IMR-90 (cell line): ENCODE measurements at regions not wholly inside any gene's neighbourhood (a gene's known extent, or its start where the extent isn't known, plus 50 kb on each side); places are given as distances from the start of the nearest gene placed in this dataset.

Experiments used
- ATAC-seq: fragments of 200-7000 bp; cut with Tn5 transposase; 2 replicates; pipeline ENCODE4 v1.9.1; 2020; ENCODE audit warnings: low read depth, mild to moderate bottlenecking, moderate library complexity
- BruUV-seq: library from RNA; stranded (reverse); fragments of 400-500 nt; replicated peaks from 2 replicates; lab custom pipeline; 2021; lab: Mats Ljungman, UMichigan
- CTCF ChIA-PET: fragments of 300-600 bp; formaldehyde crosslinking; extraction: SDS; loops from one replicate; lab custom pipeline; 2021; ENCODE audit warnings: antibody characterized with exemption; lab: Yijun Ruan, JAX
- POLR2A ChIA-PET: fragments of 300-600 bp; sonication (Branson Sonifier 250); formaldehyde crosslinking; loops from one replicate; lab custom pipeline; 2022; ENCODE audit warnings: antibody characterized with exemption; ENCODE audit not compliant: unreplicated experiment; lab: Charles Lee
- DNase-seq: peaks from one replicate; pipeline ENCODE4 v3.0.0; 2013
- H2AFZ ChIP-seq: replicated peaks from 2 replicates; pipeline ENCODE3; 2013; ENCODE audit warnings: low read length, mild to moderate bottlenecking; ENCODE audit not compliant: poor library complexity
- H2AK5ac ChIP-seq: 2 replicates; pipeline ENCODE4 v1.6.1; 2013; ENCODE audit warnings: low read depth, low read length, inconsistent platforms
- H2AK9ac ChIP-seq: replicated peaks from 2 replicates; pipeline ENCODE3; 2013; ENCODE audit warnings: mild to moderate bottlenecking, low read depth, low read length, moderate library complexity; ENCODE audit not compliant: poor library complexity
- H2BK120ac ChIP-seq: 2 replicates; pipeline ENCODE4 v1.6.1; 2013; ENCODE audit warnings: low read depth, low read length, inconsistent platforms
- H2BK15ac ChIP-seq: 3 replicates; pipeline ENCODE4 v1.6.1; 2013; ENCODE audit warnings: low read depth, low read length, inconsistent platforms
- H2BK20ac ChIP-seq: 2 replicates; pipeline ENCODE4 v1.6.1; 2013; ENCODE audit warnings: low read depth, mild to moderate bottlenecking, inconsistent platforms, low read length, moderate library complexity
- H2BK5ac ChIP-seq: 2 replicates; pipeline ENCODE4 v1.6.1; 2013; ENCODE audit warnings: mild to moderate bottlenecking, low read depth, low read length, inconsistent platforms; ENCODE audit not compliant: poor library complexity, severe bottlenecking
- H3K14ac ChIP-seq: replicated peaks from 2 replicates; pipeline ENCODE4 v1.6.1; 2013; ENCODE audit warnings: low read depth, low read length, inconsistent platforms
- H3K18ac ChIP-seq: 2 replicates; pipeline ENCODE4 v1.6.1; 2013; ENCODE audit warnings: low read depth, low read length, control low read depth
- H3K23ac ChIP-seq: 2 replicates; pipeline ENCODE4 v1.6.1; 2013; ENCODE audit warnings: low read depth, low read length, inconsistent platforms
- H3K27ac ChIP-seq: 2 replicates; pipeline ENCODE4 v1.5.1; 2013; ENCODE audit warnings: mild to moderate bottlenecking, control low read depth, low read length; ENCODE audit not compliant: insufficient read depth
- H3K27me3 ChIP-seq: 2 replicates; pipeline ENCODE4 v1.6.1; 2013; ENCODE audit warnings: low read length; ENCODE audit not compliant: control insufficient read depth, insufficient read depth
- H3K36me3 ChIP-seq: 2 replicates; pipeline ENCODE4 v1.6.1; 2013; ENCODE audit warnings: low read length, mixed read lengths; ENCODE audit not compliant: control insufficient read depth, insufficient read depth
- H3K4ac ChIP-seq: 2 replicates; pipeline ENCODE4 v1.6.1; 2013; ENCODE audit warnings: low read depth, low read length, inconsistent platforms
- H3K4me1 ChIP-seq: 2 replicates; pipeline ENCODE4 v1.6.1; 2013; ENCODE audit warnings: low read length, mixed read lengths; ENCODE audit not compliant: control insufficient read depth, insufficient read depth
- H3K4me2 ChIP-seq: 2 replicates; pipeline ENCODE4 v1.6.1; 2013; ENCODE audit warnings: low read depth, mild to moderate bottlenecking, control low read depth, low read length, moderate library complexity
- H3K4me3 ChIP-seq: 2 replicates; pipeline ENCODE4 v1.5.1; 2013; ENCODE audit warnings: low read depth, mild to moderate bottlenecking, control low read depth, low read length, moderate library complexity; ENCODE audit not compliant: insufficient read depth
- H3K56ac ChIP-seq: 2 replicates; pipeline ENCODE4 v1.6.1; 2013; ENCODE audit warnings: low read length, inconsistent platforms; ENCODE audit not compliant: insufficient read depth; ENCODE audit errors: extremely low read depth
- H3K79me1 ChIP-seq, 2 experiments: 2 replicates each; pipeline ENCODE4 v1.6.1; 2013; ENCODE audit warnings: low read length in 2 of 2, inconsistent platforms in 1 of 2, low read depth in 1 of 2
- H3K9ac ChIP-seq: 2 replicates; pipeline ENCODE4 v1.6.1; 2013; ENCODE audit warnings: low read depth, low read length, control low read depth
- H3K9me1 ChIP-seq: 2 replicates; pipeline ENCODE4 v1.6.1; 2013; ENCODE audit warnings: low read length, inconsistent platforms; ENCODE audit not compliant: insufficient read depth
- H3K9me3 ChIP-seq: 2 replicates; pipeline ENCODE4 v1.6.1; 2013; ENCODE audit warnings: low read length; ENCODE audit not compliant: control insufficient read depth, insufficient read depth
- H4K20me1 ChIP-seq: 2 replicates; pipeline ENCODE4 v1.6.1; 2013; ENCODE audit warnings: low read length, inconsistent platforms; ENCODE audit not compliant: insufficient read depth
- H4K5ac ChIP-seq: 2 replicates; pipeline ENCODE4 v1.6.1; 2013; ENCODE audit warnings: mild to moderate bottlenecking, low read depth, low read length, control low read depth
- H4K8ac ChIP-seq, 2 experiments: 2 replicates each; pipeline ENCODE4 v1.6.1; 2013; ENCODE audit warnings: low read depth in 2 of 2, low read length in 2 of 2, control low read depth in 1 of 2, inconsistent platforms in 1 of 2
- H4K91ac ChIP-seq: 2 replicates; pipeline ENCODE4 v1.6.1; 2013; ENCODE audit warnings: low read depth, low read length, inconsistent platforms; ENCODE audit not compliant: insufficient read depth
- RFX5 ChIP-seq: IDR thresholded peaks from 2 replicates; pipeline ENCODE4 v1.8.0; 2012; ENCODE audit warnings: low read depth, mild to moderate bottlenecking, low read length, moderate library complexity
- dilution Hi-C: fragments of 300-500 bp; cut with HindIII; formaldehyde crosslinking; loops from one replicate; pipeline ENCODE4 v1.14.3; 2018; ENCODE audit warnings: low sequenced_read_pairs; ENCODE audit not compliant: unreplicated experiment
- in situ Hi-C: fragments of 300-500 bp; cut with MboI; formaldehyde crosslinking; loops from 3 replicates; pipeline ENCODE4 v1.14.3; 2019; ENCODE audit warnings: low sequenced_read_pairs, inconsistent platforms, mixed read lengths
- intact Hi-C: fragments of 100-400 bp; cut with micrococcal nuclease; formaldehyde crosslinking; loops from 2 replicates; pipeline ENCODE4 v1.10.0; 2022
- TF ChIP-seq, protein P1 (sequence below): conservative IDR thresholded peaks from 2 replicates; pipeline ENCODE4 v1.5.1; 2012; ENCODE audit warnings: mild to moderate bottlenecking, low read depth, low read length, improper control_type of control experiment
- TF ChIP-seq, protein P2 (sequence below): fragments of 150-350 bp; IDR thresholded peaks from 2 replicates; pipeline ENCODE4 v1.6.1; 2016; ENCODE audit warnings: low read depth, mild to moderate bottlenecking, low read length, moderate library complexity, borderline replicate concordance

DNA sequence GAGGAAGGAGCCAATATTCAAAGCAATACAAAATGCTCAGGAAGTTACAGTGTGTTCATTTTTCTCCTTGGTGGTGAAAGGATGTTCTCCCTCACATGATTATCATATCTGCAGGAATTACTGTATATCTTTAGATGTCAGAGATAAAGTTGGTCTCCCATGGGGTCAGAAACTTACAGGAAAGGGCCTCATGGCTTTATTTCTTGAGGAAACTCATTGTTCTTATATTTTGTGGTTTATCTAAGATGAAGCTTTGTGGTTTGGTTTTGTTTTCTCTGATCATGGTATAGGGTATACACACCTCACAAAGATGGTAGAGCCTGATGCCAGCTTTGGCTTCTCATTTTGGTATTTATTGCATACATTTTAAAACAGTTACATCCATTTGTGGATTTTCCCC, 100.5 kb upstream of the STXBP5 start:
- Histone ChIP-seq H3K9ac (no peak overlapping the region), H3K56ac (no peak overlapping the region), H3K27ac (no peak overlapping the region), H3K23ac (no peak overlapping the region), H2BK20ac (no peak overlapping the region), H3K36me3 (no peaks in the 10 kb centered on the region), H4K20me1 (no peaks in the 10 kb centered on the region), H3K4me3 (no peak overlapping the region), H3K4ac (no peak overlapping the region), H3K18ac (peak overlapping the region; percentile 41; the same call in 1 of the 2 replicates), H3K79me1 (no peaks in the 10 kb centered on the region), H2BK5ac (no peak overlapping the region), H3K4me2 (no peak overlapping the region), H3K9me1 (peaks cover 4% of the 10 kb centered on the region; the same call in 1 of the 2 replicates), H3K14ac (no peak overlapping the region), H2AK5ac (no peak overlapping the region), H4K5ac (no peak overlapping the region), H3K27me3 (no peaks in the 10 kb centered on the region), H4K8ac (no peak overlapping the region), H3K4me1 (peaks cover 6% of the 10 kb centered on the region), H2AK9ac (no peak overlapping the region), H4K91ac (no peak overlapping the region), H2BK15ac (no peak overlapping the region), H3K9me3 (no peaks in the 10 kb centered on the region), H2AFZ (no peak overlapping the region), H2BK120ac (no peak overlapping the region)
- DNase-seq (no peak), ATAC-seq (no peak)
- dilution Hi-C loops, result no loop called here
- TF ChIP-seq, protein P1, sequence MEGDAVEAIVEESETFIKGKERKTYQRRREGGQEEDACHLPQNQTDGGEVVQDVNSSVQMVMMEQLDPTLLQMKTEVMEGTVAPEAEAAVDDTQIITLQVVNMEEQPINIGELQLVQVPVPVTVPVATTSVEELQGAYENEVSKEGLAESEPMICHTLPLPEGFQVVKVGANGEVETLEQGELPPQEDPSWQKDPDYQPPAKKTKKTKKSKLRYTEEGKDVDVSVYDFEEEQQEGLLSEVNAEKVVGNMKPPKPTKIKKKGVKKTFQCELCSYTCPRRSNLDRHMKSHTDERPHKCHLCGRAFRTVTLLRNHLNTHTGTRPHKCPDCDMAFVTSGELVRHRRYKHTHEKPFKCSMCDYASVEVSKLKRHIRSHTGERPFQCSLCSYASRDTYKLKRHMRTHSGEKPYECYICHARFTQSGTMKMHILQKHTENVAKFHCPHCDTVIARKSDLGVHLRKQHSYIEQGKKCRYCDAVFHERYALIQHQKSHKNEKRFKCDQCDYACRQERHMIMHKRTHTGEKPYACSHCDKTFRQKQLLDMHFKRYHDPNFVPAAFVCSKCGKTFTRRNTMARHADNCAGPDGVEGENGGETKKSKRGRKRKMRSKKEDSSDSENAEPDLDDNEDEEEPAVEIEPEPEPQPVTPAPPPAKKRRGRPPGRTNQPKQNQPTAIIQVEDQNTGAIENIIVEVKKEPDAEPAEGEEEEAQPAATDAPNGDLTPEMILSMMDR, result no peak
- TF ChIP-seq, protein P2, sequence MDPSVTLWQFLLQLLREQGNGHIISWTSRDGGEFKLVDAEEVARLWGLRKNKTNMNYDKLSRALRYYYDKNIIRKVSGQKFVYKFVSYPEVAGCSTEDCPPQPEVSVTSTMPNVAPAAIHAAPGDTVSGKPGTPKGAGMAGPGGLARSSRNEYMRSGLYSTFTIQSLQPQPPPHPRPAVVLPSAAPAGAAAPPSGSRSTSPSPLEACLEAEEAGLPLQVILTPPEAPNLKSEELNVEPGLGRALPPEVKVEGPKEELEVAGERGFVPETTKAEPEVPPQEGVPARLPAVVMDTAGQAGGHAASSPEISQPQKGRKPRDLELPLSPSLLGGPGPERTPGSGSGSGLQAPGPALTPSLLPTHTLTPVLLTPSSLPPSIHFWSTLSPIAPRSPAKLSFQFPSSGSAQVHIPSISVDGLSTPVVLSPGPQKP, result no peak
- no peak for TF ChIP-seq RFX5
- ChIA-PET POLR2A (no interaction called here), CTCF (no interaction called here)
- no TSS peak for BruUV-seq
- in situ Hi-C loops, result no loop called here
- intact Hi-C loops, result loop anchor here (5.0 kb wide), 1 partner anchor 191 kb away; no protein-coding TSS in a partner anchor
